MM.1S (cell line): ENCODE measurements at regions not wholly inside any gene's neighbourhood (a gene's known extent, or its start where the extent isn't known, plus 50 kb on each side); places are given as distances from the start of the nearest gene placed in this dataset.

Experiments
- DNase-seq: peaks from one replicate; pipeline ENCODE4 v3.0.0-alpha.2; 2015
- H2AFZ ChIP-seq: fragments of 300-600 bp; sonication (generic); 2 replicates; pipeline ENCODE4 v1.6.0; 2016; ENCODE audit warnings: antibody characterized with exemption, low read length
- H3F3A ChIP-seq: fragments of 300-600 bp; sonication (generic); 2 replicates; pipeline ENCODE4 v1.6.1; 2016; ENCODE audit warnings: mild to moderate bottlenecking, antibody characterized with exemption, low read length, moderate library complexity, mixed read lengths; ENCODE audit not compliant: insufficient read depth
- H3K27ac ChIP-seq: fragments of 300-600 bp; sonication (generic); 2 replicates; pipeline ENCODE4 v1.5.1; 2016; ENCODE audit warnings: mild to moderate bottlenecking, low read length
- H3K27me3 ChIP-seq: fragments of 300-600 bp; sonication (generic); replicated peaks from 2 replicates; pipeline ENCODE4 v1.6.0; 2016; ENCODE audit warnings: low read length; ENCODE audit not compliant: insufficient read depth
- H3K36me3 ChIP-seq: fragments of 300-600 bp; sonication (generic); replicated peaks from 2 replicates; pipeline ENCODE4 v1.6.1; 2016; ENCODE audit warnings: mild to moderate bottlenecking, low read length, mixed read lengths; ENCODE audit not compliant: insufficient read depth
- H3K4me1 ChIP-seq: fragments of 300-600 bp; sonication (generic); 2 replicates; pipeline ENCODE4 v1.6.1; 2016; ENCODE audit warnings: low read length, mixed read lengths
- H3K4me2 ChIP-seq: fragments of 300-600 bp; sonication (generic); 2 replicates; pipeline ENCODE4 v1.6.0; 2016; ENCODE audit warnings: low read depth, low read length
- H3K4me3 ChIP-seq: fragments of 300-600 bp; sonication (generic); 2 replicates; pipeline ENCODE4 v1.5.1; 2016; ENCODE audit warnings: low read length, mixed read lengths
- H3K79me2 ChIP-seq: fragments of 300-600 bp; sonication (generic); 2 replicates; pipeline ENCODE4 v1.6.1; 2016; ENCODE audit warnings: mixed run types, low read length, mixed read lengths
- H3K9ac ChIP-seq: fragments of 300-600 bp; sonication (generic); 2 replicates; pipeline ENCODE4 v1.6.1; 2016; ENCODE audit warnings: low read length, mixed read lengths
- H3K9me2 ChIP-seq: fragments of 300-600 bp; sonication (generic); replicated peaks from 2 replicates; pipeline ENCODE4 v1.6.1; 2016; ENCODE audit warnings: mild to moderate bottlenecking, low read length, mixed read lengths; ENCODE audit not compliant: insufficient read depth
- H3K9me3 ChIP-seq: fragments of 300-600 bp; sonication (generic); replicated peaks from 2 replicates; pipeline ENCODE4 v1.6.1; 2016; ENCODE audit warnings: mild to moderate bottlenecking, low read length, mixed read lengths; ENCODE audit not compliant: insufficient read depth
- H4K20me1 ChIP-seq: fragments of 300-600 bp; sonication (generic); 2 replicates; pipeline ENCODE4 v1.6.1; 2016; ENCODE audit warnings: mild to moderate bottlenecking, low read length, moderate library complexity, mixed read lengths; ENCODE audit not compliant: insufficient read depth
- CTCF ChIP-seq: fragments of 300-600 bp; sonication (generic); IDR thresholded peaks from 2 replicates; pipeline ENCODE4 v1.5.1; 2016; ENCODE audit warnings: antibody characterized with exemption, low read length, mixed read lengths
- EZH2 ChIP-seq: fragments of 300-600 bp; sonication (generic); optimal IDR thresholded peaks from 2 replicates; pipeline ENCODE3; 2017; ENCODE audit warnings: low read depth, mild to moderate bottlenecking, antibody characterized with exemption, low read length, mixed read lengths
- EZH2phosphoT487 ChIP-seq: fragments of 300-600 bp; sonication (generic); IDR thresholded peaks from 2 replicates; pipeline ENCODE4 v1.6.1; 2018; ENCODE audit warnings: antibody characterized with exemption, low read length

- H3K9me3 ChIP-seq: no peaks in the 10 kb centered on the region
- H3K27ac ChIP-seq: no peak overlapping the region
- H3K9ac ChIP-seq: no peak overlapping the region
- no peak overlapping the region for H3K4me3 ChIP-seq
- TF ChIP-seq CTCF: no peak
- no peak for TF ChIP-seq EZH2
- no peak for TF ChIP-seq EZH2phosphoT487
- no peak overlapping the region for H3K4me2 ChIP-seq
- no peaks in the 10 kb centered on the region for H4K20me1 ChIP-seq
- H3K4me1 ChIP-seq: no peaks in the 10 kb centered on the region
- DNase-seq: no peak
- no peaks in the 10 kb centered on the region for H3K9me2 ChIP-seq
- H3K79me2 ChIP-seq: no peaks in the 10 kb centered on the region
- no peaks in the 10 kb centered on the region for H3F3A ChIP-seq
- no peaks in the 10 kb centered on the region for H3K27me3 ChIP-seq
- H3K36me3 ChIP-seq: no peaks in the 10 kb centered on the region
- no peak overlapping the region for H2AFZ ChIP-seq
Measured at GRCh38 chr11:134556186-134556585, 144.1 kb upstream of the B3GAT1 start.

GRCh38 chr11:134555510-134555909 lies 143.5 kb upstream of the B3GAT1 start:
- no peak for TF ChIP-seq EZH2
- no peak for TF ChIP-seq CTCF
- TF ChIP-seq EZH2phosphoT487: no peak
- Histone ChIP-seq H3K9ac (no peak overlapping the region), H3K27ac (no peak overlapping the region), H3K79me2 (no peaks in the 10 kb centered on the region), H2AFZ (no peak overlapping the region), H3K9me2 (no peaks in the 10 kb centered on the region), H3K27me3 (no peaks in the 10 kb centered on the region), H3K4me1 (no peaks in the 10 kb centered on the region), H3F3A (no peaks in the 10 kb centered on the region), H3K4me3 (no peak overlapping the region), H3K9me3 (no peaks in the 10 kb centered on the region), H3K36me3 (no peaks in the 10 kb centered on the region), H3K4me2 (no peak overlapping the region), H4K20me1 (no peaks in the 10 kb centered on the region)
- DNase-seq: no peak

- Histone ChIP-seq H3K79me2 (no peaks in the 10 kb centered on the region), H3K9me2 (no peaks in the 10 kb centered on the region), H3K4me3 (no peak overlapping the region), H4K20me1 (no peaks in the 10 kb centered on the region), H3K9ac (no peak overlapping the region), H3K36me3 (no peaks in the 10 kb centered on the region), H3F3A (no peaks in the 10 kb centered on the region), H3K4me1 (no peaks in the 10 kb centered on the region), H3K4me2 (no peak overlapping the region), H3K27me3 (no peaks in the 10 kb centered on the region), H3K9me3 (no peaks in the 10 kb centered on the region), H3K27ac (no peak overlapping the region), H2AFZ (no peak overlapping the region)
- no peak for DNase-seq
- no peak for TF ChIP-seq EZH2phosphoT487
- no peak for TF ChIP-seq CTCF
Measured at GRCh38 chr11:134554861-134555260, 142.8 kb upstream of the B3GAT1 start.

- Histone ChIP-seq H3K27me3 (no peaks in the 10 kb centered on the region), H2AFZ (no peak overlapping the region), H3K36me3 (no peaks in the 10 kb centered on the region), H3K4me2 (no peak overlapping the region), H3F3A (no peaks in the 10 kb centered on the region), H3K4me3 (no peak overlapping the region), H3K27ac (no peak overlapping the region), H3K79me2 (no peaks in the 10 kb centered on the region), H3K9me3 (no peaks in the 10 kb centered on the region), H3K9ac (no peak overlapping the region), H3K9me2 (no peaks in the 10 kb centered on the region), H4K20me1 (no peaks in the 10 kb centered on the region), H3K4me1 (no peaks in the 10 kb centered on the region)
- no peak for DNase-seq
- TF ChIP-seq EZH2 (no peak), CTCF (no peak), EZH2phosphoT487 (no peak)
Measured at GRCh38 chr11:134554106-134554505, 142.1 kb upstream of the B3GAT1 start.
